ENCODE measurements at regions not wholly inside any gene's neighbourhood (a gene's known extent, or its start where the extent isn't known, plus 50 kb on each side); places are given as distances from the start of the nearest gene placed in this dataset.

- TF ChIP-seq CTCF (IDR thresholded peaks at IDR 0.05; ENCODE audit: insufficient read depth, low read length, poor library complexity, severe bottlenecking) = no peak
- TF ChIP-seq EZH2phosphoT487 (conservative IDR thresholded peaks at IDR 0.05; ENCODE audit: low read length) = no peak
Measured at GRCh38 chr20:1758765-1759164, 101.2 kb upstream of the SIRPG start.
